Body of pancreas (tissue), 4 donors: ENCODE measurements at regions not wholly inside any gene's neighbourhood (a gene's known extent, or its start where the extent isn't known, plus 50 kb on each side); places are given as distances from the start of the nearest gene placed in this dataset.

Source experiments
- CTCF ChIP-seq, 7 experiments: fragments of 450-650 bp in 4 of 7; fragments of 200-600 bp in 3 of 7; sonication (generic) in 3 of 7; IDR thresholded peaks; one replicate each; pipeline ENCODE4 v1.5.1; 2016 to 2019; ENCODE audit warnings: antibody characterized with exemption in 7 of 7
- POLR2A ChIP-seq, 3 donors: fragments of 450-650 bp; IDR thresholded peaks; one replicate each; pipeline ENCODE4 v1.6.1; 2016; ENCODE audit warnings: antibody characterized with exemption in 3 of 3, mild to moderate bottlenecking in 2 of 3

DNA sequence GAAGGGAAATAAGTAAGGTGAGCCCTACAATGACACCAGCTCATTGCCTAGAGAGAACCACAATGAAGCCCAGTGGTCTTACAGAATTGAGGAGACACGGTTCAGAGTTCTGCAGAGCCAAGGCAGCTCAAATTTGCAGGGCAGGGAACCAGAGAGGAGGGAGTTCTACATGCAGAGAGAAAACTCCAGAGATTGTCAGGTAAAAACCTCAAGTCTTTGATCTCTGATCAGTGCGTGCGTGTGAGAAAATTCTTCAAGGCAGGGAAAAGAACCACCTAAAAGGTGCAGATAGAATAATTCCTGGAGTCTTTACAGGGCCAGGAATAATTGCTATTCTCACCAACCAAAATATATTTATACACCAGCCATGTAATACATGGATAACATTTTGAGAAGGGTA lies 88.0 kb upstream of the SNRK start:
- no peak for TF ChIP-seq POLR2A (IDR thresholded peaks at IDR 0.05)
- no peak for TF ChIP-seq CTCF (IDR thresholded peaks at IDR 0.05)
